ENCODE measurements at regions not wholly inside any gene's neighbourhood (a gene's known extent, or its start where the extent isn't known, plus 50 kb on each side); places are given as distances from the start of the nearest gene placed in this dataset.

GRCh38 chr20:50273601-50274491 lies 83.2 kb downstream of the CEBPB start:
- no peak for DNase-seq (ENCODE audit: low read depth)

- DNase-seq (ENCODE audit: low read depth), result no peak
Observed at GRCh38 chr20:50274570-50275430, 84.2 kb downstream of the CEBPB start.

- no peak for DNase-seq (ENCODE audit: low read depth)
Observed at GRCh38 chr20:50276119-50277063, 85.8 kb downstream of the CEBPB start.

- no peak for DNase-seq (ENCODE audit: low read depth)
Observed at GRCh38 chr20:50277064-50277415, 86.4 kb downstream of the CEBPB start.

GRCh38 chr20:50277460-50278376 lies 87.1 kb downstream of the CEBPB start:
- no peak for DNase-seq (ENCODE audit: low read depth)

- DNase-seq (ENCODE audit: low read depth), result no peak
Observed at GRCh38 chr20:50278377-50278683, 87.7 kb downstream of the CEBPB start.

- DNase-seq (ENCODE audit: low read depth), result no peak
Observed at GRCh38 chr20:50278684-50279531, 88.3 kb downstream of the CEBPB start.

GRCh38 chr20:50279988-50280850 lies 89.6 kb downstream of the CEBPB start:
- no peak for DNase-seq (ENCODE audit: low read depth)

GRCh38 chr20:50280851-50281655 lies 90.4 kb downstream of the CEBPB start:
- DNase-seq (ENCODE audit: low read depth), result no peak

GRCh38 chr20:50281831-50282591 lies 91.4 kb downstream of the CEBPB start:
- no peak for DNase-seq (ENCODE audit: low read depth)

- no peak for DNase-seq (ENCODE audit: low read depth)
Observed at GRCh38 chr20:50282592-50283241, 92.1 kb downstream of the CEBPB start.

- DNase-seq (ENCODE audit: low read depth), result no peak
Observed at GRCh38 chr20:50283370-50283769, 92.7 kb downstream of the CEBPB start.

GRCh38 chr20:50283922-50284810 lies 93.5 kb downstream of the CEBPB start:
- no peak for DNase-seq (ENCODE audit: low read depth)

GRCh38 chr20:50284811-50285375 lies 94.3 kb downstream of the CEBPB start:
- no peak for DNase-seq (ENCODE audit: low read depth)

GRCh38 chr20:50285376-50286173 lies 94.9 kb downstream of the CEBPB start:
- DNase-seq (ENCODE audit: low read depth), result no peak

Data from activated gamma-delta T cell treated with anti-CD3 and anti-CD28 coated beads, Interleukin-2, amount 50 U/mL, for 16 hours (primary cell).